ENCODE measurements at regions not wholly inside any gene's neighbourhood (a gene's known extent, or its start where the extent isn't known, plus 50 kb on each side); places are given as distances from the start of the nearest gene placed in this dataset.
"Not testable (repeated sequence)": the region's sequence is repeated elsewhere in the genome, so short reads cannot be mapped to it uniquely, and the experiment has no call there.

DNA sequence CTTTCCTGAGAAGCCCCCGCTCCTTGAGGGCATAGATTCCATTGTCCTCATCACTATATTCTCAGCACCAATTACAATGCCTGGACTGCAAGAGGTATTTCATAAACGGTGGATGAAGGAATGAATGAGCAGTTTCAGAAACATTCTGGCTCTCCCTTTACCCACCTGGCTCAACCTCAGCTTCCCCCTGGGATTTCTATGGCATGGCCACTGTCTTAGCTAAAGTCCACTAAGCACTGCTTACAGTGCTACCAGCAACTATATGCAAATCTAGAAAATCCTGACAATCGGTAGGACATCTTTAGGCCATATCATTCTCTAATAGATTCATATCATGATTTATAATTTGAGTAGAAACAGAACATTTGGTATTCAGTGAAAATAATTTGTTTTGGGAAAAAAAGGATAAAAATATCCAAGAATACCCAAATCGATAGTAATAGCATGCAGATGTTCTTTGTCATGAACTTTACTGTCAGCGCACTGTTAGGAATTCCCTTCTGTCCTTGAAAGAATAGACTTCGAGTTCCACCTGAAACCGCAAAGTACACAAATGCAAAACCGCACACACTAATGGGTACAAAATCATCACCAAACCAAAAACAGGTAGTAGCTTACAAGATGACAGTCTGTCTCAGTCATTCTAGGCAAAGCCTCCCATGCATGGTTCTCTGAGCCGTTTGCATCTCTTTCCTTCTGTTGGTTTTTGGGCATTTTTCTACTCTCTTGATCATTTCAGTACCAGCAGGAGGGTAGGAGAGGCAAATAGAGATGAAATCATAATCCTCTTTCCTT, 303.6 kb upstream of the ID2 start:
- DNase-seq = no peak

DNA sequence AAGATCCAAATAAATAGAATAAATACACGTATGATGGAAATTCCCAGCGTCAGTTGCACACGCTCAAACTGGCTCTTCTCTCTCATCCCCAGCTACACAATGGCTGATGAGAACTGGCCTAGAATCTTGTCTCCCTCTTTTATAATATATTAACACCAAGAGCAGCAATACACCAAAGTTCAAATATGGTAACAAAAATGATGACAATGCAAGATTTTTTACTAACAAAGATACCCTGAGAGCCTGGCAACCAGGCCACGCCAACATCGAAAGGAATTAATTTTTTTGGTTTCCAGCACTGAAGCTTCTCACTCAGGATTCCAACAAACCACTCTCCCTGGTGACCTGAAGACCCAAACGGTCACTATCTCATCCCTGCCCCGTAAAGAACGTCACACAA, 302.7 kb upstream of the ID2 start:
- no peak for DNase-seq

DNA sequence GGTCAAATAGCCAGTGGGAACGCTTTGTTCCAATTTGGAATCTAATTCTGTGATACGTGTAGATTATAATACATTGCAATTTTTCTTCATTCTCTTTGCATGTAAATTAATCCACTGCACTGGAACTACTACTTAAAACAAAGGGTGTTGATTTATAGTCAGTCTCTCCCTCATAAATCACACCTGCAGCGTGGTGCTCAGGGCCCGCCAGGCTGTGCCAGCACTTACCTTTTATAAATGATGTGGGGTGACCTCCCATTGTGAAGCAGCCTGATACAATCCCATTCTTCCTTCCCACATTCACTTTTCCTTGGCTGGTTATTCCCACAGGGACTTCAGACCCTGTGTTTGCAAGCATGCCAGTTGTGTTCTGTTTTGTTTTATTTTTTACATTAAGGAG, 302.3 kb upstream of the ID2 start:
- DNase-seq = no peak

DNA sequence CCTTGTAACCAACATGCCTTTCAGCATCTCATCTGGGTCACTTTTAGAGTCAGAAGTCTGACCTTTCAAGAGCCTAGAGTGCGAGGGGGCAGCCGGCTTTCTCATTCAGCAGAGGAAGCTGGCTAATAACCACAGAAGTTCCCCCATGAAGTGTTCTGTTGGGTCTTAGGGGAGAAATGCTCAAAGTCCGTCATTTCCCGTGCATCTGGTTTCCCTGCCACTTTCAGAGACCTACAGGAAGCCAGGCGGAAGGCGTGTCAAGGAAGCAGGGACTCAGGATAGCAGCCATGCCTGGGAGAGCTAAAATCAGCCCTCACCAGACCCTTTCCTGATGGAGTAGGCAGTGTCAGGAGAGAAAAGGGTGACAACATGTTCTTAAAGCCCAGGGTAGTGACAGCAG, 301.8 kb upstream of the ID2 start:
- DNase-seq = no peak

DNA sequence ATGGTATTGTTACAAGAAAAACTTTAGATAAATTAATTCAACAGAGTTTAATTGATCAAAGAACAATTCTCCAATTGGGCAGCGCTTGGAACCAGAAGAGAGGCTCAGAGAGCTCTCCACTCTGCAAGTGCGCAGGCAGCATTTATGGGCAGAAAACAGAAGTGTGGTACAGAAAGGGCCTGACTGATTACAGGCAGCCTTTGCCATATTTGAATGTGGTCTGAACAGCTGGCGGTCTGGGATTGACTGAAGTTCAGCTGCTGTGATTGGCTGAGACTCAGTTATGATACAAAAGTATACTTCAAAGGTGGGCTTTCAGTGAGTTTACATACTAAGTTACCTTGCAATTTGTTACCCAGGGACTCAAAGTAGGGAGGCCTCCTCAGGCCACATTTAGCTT, 301.3 kb upstream of the ID2 start:
- DNase-seq = no peak

DNA sequence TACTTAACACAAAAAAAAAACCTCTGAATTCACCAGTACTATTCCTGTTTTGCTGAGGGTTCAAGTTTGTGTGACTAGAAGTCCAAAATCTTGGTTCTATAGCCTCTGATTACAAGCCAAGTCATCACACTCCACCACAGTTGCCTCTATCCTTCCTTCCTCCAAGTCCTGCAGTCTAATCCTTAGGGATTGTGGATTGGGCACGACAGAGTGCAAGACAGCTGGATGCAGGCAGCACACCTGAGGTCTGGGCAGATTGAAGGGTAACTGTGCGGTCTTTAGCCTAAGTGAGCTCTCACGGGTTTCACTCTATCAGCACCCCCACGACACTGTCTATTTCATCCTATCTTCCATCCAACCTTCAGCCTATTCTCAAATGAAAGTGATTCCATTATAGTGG, 299.4 kb upstream of the ID2 start:
- no peak for DNase-seq

DNA sequence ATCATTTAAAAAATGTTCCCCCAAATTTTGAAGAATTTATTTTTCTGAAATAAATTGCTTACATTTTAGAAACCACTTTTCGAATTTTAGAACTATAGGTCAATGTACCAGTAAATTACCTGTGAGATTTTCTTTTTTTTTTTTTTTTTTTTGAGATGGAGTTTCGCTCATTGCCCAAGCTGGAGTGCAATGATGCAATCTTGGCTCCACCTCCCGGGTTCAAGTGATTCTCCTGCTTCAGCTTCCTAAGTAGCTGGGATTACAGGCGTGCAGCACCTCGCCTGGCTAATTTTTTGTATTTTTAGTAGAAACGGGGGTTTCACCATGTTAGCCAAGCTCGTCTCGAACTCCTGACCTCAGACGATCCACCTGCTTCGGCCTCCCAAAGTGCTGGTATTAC, 295.1 kb upstream of the ID2 start:
- not testable (repeated sequence) for DNase-seq

DNA sequence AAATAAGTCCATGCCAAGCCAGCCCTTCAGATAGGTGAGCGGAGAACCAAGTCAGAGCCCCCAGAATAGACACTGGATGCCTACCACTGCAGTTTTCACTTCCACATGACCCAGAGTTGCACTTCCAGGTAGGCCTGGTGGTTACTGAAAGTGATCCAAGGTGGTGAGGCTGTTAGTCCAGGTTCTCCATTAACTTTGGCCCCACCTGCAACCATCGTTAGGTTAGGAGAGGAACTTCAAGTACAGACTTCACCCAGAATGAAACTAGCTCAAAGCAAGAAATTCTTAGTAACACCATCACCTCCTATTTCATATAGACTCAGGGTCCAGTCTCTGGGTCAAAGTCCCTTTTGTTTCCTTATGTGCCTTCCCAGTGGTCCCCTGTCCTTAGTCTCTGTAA, 293.1 kb upstream of the ID2 start:
- DNase-seq = no peak

DNA sequence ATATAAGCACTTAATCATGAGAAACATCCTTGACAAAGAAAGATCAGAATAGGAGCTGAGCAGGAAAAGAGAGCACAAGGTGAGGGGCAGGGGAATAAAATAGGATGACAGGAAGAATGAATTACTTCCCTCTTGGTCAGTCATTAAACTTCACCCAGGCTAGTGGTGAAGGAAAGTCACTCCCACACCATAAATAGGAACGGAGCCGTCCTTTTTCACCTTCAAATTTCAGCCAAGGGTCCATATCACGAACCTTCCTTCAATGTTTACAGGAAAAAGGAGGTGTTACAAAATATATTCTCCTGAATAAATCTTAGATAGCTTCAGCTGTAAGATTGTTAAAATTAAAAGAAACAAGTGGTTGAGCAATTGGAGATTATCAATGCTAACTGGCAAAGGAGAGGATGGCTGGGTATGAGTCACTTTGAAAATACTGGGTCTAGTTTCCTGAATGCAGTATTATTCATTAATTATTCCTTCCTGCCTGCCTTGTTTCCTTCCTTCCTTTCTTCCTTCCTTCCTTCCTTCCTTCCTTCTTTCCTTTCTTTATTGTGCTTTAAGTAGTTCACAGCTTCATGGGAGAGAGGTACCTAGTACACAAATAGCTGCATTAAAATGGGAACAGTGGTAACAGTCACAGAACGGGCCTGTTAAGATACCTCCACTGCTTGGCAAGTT, 292.3 kb upstream of the ID2 start:
- no peak for DNase-seq

DNA sequence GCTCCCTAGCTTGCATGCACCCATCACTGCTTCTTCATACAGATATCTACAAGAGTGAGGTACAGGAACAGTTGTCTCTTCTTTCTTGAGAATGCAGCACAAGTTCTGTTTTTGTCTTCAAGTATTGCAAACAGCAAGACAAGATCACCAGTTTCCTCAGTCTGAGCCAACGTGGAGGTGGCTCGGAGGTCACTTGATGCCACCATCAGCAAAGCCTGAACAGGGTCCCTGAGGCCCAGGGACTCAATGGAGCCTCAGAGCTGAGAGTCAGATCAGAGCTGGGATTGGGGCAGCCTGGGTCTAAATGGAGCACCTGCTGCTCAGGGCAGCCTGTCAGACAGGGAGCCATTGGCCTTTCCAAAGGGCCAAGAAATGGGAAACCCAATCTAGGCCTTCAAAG, 290.7 kb upstream of the ID2 start:
- no peak for DNase-seq

DNA sequence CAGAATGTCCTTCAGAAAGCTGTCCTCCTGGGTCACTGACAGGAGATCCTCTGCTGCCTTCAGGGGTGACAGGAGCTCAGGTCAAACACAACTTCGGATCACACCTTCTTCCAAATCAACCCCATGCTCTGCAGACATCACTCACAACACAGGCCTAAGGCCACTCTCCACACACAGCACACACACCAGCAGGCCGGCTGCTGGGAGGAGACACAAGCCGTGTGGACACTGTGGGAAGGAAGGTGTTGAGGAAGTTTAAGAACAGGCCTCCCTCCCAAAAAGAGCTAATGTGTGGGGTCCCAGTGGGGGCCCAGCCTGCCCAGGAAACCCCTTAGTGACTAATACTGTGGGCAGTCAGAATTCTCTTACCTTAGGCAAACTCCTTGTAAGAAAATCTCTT, 290.3 kb upstream of the ID2 start:
- no peak for DNase-seq

DNA sequence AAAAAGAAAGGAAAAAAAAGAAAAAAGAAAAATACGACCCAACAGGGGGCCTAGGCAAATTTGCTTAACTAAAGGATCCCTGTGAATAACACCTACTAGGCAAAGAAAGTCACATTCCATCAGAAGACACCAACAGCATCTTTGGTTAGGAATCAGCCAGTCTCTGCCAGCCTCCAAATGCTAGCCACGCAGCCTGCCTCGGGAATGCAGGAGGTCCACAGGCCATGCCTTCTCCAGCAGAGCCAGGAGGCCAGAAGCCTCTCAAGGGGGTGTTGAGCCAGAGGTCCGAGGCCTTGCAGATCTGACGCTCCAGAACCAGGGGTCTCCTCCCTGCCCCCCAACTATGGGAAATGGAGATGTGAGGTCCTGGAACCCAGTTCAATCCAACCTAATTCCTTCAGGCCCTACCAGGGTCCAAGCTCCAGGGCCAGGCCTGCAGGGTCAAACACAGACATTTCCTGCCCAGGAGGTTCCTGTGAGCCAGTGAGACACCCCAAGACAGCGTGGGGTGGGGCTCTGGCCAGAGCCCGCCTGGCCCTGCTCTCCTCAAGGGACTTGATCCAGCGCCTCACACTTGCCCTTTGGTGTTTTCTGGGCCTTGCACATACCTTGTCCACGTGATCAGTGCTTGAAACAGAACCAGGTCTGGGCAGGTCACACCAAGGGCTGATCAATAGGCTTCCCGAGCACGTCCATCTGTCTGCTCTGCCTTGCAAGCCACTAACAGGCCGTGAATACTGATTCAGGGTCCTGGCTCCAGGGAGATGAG, 289.6 kb upstream of the ID2 start:
- no peak for DNase-seq

DNA sequence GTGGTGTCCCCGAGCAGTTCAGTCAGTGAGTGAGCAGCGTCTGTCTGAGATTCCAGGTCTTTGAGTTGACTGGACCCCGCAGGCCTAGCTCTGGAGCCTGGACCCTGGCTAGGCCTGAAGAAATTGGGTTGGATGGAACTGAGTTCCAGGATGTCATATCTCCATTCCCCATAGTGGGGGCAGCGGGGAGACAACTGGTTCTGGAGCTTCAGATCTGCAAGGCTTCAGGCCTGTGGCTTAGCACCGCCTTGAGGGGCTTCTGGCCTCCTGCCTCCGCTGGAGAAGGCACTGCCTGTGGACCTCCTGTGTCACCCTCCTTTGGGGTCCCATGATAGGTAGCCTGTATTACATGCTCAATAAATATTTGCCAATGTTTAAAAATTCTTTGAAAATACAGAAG, 288.4 kb upstream of the ID2 start:
- no peak for DNase-seq

DNA sequence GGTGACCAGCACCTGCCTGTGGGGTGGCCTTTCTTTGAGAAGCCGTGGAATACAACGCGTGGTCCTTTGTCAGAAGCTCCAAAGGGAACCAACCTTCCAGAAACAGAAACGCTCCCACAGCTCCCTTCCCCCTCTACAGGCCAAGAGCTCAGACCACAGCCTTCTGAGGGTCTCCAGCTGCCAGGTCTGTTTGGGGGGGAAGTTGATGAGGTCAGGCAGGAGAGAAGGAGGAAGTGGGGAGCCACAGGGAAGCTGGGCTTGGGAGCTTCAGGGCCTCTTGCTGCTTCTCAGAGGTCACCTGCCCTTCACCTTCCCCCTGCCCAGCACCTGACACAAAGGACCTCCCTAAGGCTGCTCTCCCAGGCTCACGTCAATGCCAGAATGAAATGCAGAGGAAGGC, 287.7 kb upstream of the ID2 start:
- DNase-seq = no peak

DNA sequence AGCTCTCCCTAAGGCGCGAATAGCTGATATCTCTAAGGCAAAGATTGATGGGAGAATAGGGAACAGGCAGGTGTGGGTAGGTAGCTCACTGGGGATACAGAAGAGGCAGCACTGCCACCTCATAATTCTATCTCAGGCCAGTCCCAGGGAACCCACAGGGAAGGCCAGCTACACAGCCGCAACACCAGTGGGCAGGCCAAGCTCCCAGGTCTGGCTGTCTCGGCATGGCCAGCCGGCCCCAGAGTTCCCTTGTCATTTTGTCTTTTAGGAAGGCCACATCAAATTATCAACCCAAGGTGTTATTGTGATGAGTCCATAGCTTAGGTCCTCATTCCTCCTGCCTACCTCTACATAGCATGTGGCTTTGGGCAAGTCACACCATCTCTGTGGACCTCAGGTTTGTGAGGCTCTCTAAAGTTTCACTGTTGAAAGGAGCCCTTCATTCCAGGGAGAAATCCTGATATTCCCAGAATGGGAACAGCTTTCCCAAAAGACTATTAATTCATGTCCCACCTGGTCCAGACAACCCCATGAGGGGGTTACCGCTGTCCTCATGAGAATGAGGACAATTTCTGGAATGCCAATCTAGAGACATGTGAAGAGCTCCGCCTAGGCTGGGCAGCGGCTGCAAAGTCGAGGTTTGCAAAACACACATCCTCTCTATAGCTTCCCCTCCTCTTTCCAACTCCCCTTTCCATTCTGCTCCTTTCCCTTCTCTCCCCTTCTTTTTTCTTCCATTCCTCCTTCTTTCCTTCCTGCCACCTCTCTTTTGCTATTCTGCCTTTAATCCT, 287.1 kb upstream of the ID2 start:
- DNase-seq = no peak

DNA sequence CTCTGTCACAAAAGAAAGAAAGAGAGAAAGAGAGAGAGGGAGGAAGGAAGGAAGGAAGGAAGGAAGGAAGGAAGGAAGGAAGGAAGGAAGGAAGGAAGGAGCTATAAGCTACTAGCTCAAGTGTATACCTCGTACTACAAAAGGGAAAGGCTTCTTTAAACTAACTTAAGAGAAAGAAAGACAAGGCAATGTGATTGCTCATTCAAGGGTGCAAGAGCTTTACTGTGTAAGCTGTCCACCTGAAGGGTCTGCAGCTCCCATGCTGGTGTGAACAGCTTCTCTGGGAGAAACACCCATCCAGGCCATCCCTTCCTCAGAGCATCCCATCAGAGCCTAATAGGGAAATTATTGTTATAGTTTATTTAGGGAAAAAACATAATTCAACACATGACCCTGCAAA, 286.1 kb upstream of the ID2 start:
- DNase-seq = no peak

DNA sequence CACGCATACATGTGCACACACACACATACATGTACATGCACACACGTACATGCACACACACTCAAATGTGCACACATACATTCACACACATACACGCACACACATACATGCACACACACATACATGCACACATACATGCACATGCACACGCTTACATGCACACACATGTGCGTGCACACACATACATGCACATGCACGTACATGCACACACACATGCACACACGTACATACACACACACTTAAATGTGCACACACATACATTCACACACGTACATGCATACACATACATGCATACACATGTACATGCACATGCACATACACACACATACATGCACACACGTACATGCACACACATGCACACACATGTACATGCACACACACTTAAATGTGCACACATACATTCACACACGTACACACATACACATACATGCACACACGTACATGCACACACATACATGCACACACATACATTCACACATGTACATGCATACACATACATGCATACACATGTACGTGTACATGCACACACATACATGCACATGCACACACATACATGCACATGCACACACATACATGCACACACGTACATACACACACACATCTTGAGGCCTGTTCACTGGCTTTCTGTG, 283.7 kb upstream of the ID2 start:
- no peak for DNase-seq

DNA sequence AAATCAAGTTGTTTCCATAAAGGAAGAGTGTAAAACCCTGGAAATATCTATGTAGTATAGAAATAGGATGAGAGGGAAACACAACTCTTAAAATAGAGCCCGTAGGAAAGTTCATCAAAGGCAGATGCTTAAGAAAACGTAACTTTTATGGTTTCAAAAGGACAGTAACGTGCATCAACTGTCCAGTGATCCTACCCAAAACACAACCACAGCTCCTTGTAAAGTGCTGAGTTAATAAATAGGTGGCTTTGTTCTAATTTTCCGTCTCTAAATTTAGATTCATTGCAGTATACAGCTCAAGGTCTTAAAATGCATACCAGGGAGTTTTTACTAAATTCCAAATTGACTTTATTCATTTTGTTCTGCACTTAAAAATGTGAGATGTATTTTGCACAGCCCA, 282.1 kb upstream of the ID2 start:
- DNase-seq = no peak

DNA sequence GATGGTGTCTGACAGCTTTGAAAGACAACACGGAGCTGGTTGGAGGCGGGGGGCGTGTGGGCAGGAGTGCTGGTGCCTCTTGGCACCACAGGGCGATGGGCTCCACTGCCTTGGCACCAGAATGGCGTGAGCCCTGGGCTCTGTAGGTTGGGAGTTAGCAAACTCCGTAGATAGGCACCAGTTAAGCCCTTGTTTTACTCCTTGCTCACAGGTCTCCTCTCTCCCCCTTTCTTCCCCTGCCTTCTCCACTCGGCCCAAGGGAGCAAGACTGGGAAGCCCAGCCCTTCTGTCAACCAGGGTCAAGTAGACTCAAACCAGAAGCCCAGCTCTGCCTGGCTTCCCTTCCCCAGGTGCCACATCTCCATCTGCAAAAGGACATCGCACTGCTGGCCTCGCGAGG, 281.7 kb upstream of the ID2 start:
- no peak for DNase-seq

DNA sequence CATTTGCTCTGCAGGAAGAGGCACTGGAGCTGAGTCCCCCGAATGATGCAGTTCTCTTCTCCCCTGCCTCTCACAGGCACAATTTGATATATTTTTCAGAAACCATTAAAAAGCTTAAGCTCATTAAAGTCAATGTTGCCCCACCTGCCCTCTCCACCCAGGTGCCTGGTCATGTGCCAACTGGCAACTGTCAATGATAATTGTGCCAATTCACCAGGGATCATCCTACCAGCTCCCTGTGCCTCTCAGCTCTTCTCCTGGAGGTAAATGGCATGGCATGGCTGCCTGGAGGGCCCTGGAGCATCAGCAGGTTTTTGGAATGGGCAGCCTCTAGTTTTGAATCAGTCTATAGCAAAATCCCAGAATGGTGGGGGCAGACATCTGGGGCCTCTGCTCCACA, 279.6 kb upstream of the ID2 start:
- DNase-seq = no peak

DNA sequence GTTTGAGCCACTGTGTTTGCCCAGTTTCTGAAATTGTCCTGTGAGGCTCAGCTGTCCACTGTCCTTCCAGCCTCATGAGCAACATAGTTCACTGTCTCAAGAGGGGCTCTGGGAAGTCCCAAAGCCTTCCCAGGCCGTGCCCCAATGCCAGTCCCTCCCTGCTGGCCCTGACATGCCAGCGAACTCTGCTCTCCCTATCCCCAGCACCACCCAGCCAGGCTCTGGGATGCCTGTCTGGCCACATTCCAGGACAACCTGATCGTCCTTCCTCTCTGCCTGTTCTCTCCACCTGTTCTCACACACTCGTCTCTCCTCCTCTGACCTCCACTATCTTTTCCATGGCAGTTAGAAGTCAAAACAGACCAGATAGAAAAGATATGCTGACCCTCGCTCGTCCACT, 278.0 kb upstream of the ID2 start:
- DNase-seq = no peak

DNA sequence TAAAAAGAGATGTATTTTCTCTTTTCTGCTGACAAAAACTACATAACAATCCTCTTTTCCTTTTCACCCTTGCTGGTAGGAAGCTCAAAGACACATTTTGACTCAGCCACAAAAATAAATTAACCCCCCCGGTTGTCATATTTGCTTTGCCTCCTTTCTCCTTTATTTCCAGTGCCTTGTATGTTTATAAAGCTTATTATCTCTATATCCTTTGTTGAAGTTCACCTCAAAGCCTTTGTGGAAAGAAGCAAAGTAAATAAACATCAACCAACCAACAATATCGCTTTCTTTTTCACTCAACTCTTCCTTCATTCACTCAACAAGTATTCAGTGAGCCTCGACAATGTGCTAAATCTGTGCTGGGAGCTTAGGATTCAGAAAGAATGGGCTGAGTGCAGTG, 276.5 kb upstream of the ID2 start:
- DNase-seq = no peak

DNA sequence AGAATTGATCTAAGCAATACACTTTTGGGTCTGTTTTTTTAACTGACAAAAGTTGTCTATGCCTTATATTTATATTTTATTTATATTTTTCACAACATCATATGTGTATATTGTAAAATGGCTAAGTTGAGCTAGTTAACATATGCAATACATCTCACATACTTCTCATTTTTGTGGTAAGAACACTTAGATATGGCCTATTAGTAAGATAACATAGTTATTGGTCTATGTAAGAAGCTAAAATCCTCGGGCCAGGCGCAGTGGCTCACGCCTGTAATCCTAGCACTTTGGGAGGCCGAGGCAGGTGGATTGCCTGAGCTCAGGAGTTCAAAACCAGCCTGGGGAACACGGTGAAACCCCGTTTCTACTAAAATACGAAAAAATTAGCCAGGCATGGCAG, 275.6 kb upstream of the ID2 start:
- DNase-seq = no peak
